GM18511 (cell line): ENCODE measurements at regions not wholly inside any gene's neighbourhood (a gene's known extent, or its start where the extent isn't known, plus 50 kb on each side); places are given as distances from the start of the nearest gene placed in this dataset.
A peak's percentile ranks its signal among the peaks of the same experiment; 100 is the strongest.

ENCODE experiments used
- ATAC-seq: cut with Tn5 transposase; IDR thresholded peaks from one replicate; pipeline ENCODE4 v1.9.1; 2021; ENCODE audit warnings: mild to moderate bottlenecking, moderate library complexity; ENCODE audit not compliant: unreplicated experiment

DNA sequence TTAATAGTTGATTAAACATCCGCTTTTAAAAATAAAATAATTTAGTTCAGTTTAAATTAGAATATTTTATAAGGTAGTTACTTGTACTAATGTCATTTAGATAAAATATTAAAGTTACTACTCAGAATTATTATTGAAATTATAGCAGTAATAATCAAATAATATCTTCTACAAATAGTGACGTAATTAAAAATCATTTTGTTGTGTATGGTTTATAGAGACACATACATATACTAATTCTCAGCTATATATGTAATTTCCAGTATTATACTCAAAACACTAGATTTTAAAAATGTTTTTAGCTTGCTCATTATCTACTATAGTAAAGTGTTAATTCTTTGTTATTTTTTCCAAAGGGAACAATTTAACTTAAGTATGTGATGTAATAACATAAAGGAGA is 435.2 kb upstream of the MANEA start:
- no peak for ATAC-seq

DNA sequence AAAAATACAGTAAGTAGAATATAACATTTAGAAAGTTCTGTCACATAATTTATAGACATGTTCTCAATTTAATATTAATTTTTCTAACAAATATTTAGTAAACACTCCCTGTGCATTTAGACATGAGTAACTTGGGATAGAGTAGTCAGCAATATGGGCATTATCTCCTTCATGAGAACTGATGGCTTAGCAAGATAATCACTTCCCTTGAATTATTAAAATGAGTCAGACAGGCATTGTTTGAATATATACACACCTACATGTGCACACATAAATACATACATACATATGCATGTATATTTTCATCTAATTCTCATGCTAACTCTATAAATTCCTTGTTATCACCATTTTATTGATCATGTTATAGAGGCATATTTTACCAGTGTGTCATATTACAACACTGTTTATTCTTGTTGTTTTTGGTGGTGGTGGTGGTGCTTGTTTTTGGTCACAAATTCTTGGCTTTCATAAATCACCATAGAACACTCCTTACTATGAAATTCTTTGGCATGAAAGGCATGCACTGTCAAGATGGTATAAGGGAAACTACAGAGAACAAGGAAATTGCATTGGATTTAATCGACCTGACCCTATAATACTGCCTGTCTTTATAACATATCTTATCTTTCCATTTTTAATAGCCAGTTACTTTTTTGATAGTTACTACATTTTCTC is 434.5 kb upstream of the MANEA start:
- ATAC-seq: no peak

DNA sequence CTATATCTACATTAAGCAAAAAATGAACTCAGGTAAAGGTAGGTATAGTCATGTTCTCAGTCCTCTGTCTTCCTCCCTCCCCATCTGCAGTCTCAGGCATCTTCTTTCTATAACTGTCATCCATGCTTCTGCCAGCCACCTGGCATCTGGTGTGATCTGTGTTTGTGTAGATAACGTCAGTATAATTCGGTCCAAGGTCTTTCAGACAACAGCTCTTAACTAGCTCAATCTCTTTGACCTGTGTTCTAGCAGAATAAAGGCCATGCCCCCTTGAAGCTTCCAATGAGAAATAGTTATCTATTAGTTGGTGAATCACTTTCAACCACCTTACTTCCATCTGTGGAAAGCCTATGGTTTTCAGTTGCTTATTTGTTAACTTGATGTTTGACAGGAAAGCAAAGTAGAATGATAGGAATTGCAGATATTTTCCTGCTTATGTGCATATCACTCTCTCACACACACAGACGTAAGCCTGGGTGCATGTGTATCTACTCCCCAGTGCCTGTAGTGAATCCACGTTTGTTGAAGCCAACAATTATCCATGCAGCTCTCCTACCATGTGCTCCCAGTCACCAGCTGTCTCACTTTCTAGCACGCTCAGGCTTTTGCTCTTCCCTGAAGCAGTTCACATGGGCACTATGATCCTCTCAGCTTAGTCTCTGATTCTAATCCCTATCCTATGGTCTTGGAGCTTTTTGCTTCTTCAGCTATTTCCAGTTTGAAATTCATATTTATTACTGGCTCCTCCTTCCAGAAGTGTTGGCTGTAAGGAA is 433.7 kb upstream of the MANEA start:
- no peak for ATAC-seq

DNA sequence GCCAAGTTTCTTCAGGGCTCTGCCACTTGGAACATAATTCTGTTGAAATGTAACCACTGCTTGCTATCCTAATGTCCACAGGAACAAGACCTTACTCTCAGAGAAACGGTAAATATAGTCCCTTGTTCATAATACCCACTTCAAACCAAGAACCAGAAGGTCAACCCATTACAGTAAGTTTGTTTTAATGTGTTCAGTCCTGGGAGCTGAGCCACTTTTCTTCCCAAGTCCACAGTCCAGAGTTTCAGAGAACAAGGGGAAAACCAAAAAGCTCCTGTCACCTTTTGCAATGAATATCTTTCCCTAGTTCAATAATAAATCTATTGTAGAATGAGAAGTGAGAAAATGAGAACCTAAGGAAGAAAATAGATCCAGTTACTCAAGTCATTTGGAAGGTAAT is 431.9 kb upstream of the MANEA start:
- no peak for ATAC-seq

DNA sequence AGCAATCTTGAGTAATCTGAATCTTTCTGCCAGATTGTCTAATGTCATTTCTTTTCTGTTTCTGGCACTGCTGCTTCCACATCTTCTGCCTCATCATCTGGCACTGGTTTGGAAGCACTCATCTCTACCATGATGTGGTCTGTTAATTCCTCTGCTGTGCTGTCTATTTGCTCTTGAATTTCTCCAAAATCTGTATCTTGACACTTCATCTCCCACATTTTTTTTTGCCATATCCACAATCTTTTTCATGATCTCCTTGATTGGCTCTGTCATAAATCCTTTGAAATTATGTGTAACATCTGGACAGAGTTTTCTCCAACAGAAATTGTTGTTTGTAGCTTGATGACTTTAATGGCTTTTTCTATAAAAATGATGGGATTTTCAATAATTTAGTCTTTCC is 417.8 kb upstream of the MANEA start:
- no peak for ATAC-seq

DNA sequence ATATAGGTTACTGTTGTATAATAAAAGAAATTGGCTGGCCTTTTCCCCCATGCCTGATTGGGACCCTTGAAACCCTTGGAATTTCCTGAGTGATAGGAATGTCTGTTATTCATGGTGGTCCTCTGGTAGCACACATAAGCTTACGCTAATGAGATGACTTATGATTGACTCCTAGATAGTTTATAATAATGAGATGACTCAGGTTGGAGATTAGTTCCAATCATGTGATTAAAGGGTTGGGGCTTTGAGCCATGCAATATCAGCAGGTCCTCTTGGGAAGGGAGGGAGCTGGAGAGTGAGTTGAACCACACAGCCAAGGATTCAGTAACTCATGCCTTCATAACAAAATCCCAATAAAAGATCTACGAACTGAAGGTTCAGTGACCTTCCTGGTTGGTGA is 407.6 kb upstream of the MANEA start:
- no peak for ATAC-seq

DNA sequence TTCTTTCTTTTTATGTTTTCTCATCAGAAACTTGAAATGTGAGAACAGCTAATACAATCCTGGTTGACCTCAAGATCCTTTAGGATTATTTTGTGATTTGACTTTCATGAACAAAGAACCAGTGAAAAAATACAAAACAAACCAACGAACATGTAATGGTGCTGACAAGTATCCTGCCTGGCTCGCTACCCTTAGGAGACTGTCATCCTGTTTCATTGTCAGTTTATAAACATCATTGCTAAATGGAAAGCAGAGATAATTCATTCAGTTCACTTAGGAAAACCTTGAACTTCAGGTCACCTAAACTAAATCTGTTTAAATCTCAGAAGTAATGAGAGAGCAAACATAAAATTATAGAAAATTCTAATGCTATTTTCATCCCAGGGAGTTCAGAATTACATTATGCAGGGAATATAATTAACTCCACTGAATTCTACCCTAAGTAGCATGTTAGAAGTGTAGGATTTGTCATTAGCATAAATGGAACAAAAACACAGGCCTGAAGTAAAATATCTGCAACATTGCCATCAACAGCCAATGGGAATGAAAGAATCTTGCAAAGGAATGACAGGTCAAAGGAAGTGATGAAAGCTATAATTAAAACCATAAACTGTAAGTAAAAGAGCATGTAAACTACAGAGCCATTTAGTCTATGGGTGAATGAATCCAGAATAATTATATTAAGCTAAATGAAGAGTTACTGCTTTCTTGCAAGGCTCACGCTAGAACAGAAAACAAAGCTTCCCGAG is 401.2 kb upstream of the MANEA start:
- ATAC-seq: no peak

DNA sequence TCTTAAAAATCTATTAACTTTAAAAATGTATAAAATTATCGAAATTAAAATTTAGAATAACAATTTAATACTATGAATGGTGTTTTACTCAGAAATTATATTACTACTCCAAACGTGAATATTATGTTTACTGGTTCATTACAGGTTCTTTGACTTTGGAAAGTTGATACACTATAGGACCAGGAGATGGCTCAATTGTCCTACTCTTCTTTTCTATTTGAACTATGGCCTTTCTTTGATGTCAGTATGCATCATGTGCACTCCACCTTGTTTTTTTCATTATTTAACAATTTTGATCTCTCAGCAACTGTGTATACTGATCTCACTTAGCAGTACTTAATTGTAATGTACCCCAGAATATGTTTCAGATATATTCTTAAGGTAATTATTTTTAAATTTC is 391.5 kb upstream of the MANEA start:
- ATAC-seq: no peak

DNA sequence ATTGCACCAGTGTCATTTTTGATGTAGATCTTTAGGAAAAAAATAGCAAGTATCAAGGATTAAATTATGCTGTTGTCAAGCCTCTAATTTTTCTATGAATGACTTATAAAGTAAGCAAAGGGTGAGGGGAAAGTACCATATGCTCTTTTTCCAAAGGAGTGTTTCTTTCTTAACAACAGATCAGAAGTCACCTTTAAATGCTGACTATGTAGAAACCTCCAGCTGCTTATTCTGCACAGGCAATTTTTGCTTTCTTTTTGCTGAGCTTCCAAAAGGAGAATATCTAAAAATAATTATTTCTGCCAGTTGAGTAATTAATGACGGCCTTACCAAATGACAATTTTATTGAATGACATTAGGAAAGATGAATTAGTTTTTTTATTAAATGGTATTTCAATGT is 390.6 kb upstream of the MANEA start:
- no peak for ATAC-seq

DNA sequence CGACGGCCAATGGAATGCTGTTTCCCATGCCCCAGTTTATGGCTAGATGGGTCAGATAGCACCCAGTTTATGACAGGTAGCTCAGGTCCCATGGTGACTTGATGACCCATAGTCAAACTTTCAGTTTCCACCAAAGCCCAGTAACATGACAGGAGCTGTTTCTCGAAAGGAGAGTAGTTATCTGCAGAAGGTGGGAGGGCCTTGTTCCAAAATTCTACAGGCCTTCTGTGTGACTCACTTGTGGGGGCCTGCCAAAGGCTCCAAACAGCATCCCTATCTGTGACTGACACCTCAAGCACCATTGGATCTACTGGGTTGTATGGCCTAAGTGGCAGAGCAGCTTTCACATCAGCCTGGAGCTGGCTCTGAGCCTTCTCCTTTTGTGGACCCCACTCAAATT is 379.7 kb upstream of the MANEA start:
- ATAC-seq: no peak

DNA sequence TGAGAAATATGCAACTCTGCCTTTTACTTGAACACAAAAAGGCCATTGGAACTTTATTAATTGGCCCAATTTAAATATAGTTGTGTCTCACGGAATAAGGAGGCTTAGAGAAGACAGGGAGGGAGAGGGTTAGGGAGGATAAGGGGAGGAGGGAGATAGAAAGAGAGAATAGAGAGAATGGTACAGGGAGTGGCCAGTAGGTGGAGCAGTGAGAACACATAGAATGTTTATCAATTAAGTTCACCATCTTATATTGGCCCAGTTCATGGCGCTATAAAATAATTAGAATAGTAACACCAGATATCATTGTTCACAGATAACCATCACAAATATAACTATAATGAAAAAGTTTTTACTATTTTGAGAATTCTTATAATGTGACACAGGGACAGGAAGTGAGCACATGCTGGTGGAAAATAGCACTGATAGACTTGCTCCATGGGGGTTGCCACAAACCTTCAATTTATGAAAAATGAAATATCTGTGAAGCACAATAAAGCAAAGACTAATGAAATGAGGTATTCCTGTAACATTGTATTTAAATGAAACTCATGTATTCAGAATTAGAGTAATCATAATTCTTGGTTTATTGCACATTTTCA is 374.1 kb upstream of the MANEA start:
- ATAC-seq: peak; percentile 98

DNA sequence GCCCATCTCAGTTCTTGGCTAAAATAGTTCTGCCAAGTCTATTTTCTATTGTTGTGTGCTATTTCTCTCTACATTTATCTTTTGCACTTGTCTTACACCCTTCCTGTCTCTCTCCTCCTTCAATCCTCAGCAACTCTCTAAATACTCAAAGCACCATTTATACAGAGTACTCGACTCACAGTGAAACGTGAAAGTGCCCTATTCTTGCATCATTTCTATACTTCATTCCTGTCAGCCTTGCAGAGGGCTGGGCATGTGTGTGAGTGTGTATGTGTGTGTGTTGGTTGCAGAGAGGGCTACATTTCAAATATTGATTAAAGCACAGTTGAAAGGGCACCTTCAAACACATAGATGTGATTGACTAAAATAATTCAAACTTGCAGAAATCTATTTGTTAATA is 373.2 kb upstream of the MANEA start:
- no peak for ATAC-seq

DNA sequence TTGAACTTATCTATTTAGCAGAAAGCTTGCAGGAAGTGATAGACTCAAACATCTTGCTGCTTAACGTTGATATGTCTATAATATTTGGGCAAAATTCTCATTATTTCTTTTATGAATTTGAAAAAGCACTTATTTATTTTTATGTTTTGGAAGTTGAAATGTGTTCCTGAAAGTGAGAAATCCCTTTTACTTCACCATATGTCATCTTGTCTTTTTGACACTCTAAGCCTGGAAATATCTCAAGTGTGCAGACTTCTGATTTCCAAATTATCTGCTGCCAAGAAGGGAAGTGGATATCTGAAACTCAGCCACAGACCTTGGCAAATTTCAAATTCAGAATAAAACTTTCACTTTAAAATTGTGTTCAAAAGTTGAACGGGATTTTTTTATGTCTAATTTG is 368.7 kb upstream of the MANEA start:
- no peak for ATAC-seq

DNA sequence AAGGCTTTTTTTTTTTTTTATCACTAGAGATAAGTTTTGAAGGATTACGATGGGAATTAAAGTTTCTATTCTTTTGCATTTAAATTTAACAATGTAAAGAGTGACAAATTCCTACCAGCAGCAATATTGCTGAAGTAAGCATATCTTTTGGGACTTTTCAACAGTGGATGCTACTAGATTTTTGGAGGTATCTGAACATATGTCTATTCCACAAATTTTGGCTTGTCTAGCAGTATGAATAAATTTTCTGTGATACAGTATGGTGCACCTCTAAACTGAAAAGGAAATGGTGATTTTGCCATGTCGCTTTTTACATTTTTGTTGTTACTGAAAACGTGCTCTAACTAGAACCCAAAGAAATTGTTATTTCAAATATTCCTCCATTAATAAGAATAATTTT is 368.3 kb upstream of the MANEA start:
- ATAC-seq: no peak

DNA sequence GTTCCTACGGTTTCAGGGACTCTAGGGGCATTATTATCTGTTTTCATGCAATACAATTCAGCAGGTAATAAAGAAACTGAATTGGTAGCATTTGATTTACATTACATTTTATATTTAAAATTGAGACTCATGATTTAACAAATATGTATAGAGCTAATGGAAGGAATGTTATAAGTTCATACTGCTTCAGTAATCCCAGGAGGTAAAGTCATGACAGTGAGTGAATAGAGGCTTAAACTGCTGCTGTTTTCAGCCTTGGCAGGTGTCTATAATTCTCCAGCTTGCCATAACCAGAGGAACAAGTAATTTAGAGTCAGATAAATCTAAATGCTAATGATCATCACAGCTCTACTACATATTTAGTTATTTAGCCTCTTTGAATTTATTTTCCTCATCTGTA is 360.8 kb upstream of the MANEA start:
- no peak for ATAC-seq

DNA sequence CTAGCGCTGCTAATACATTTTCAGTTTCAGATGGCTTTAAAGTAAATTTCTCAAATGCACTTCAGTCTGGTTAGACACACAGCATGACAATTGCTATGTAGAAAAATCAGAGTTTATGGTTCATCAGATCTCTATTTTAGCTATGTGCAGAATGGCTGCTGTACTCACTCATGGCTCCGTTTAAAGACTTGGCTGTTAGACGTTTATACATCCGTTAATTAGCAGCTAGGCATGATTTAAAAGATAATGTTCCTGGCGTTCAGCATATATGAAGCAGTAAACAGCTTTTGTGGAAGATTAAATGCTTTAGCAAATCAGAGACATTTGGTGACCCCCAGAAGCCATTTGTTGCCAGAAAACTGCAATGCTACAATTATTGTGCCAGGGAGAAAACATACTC is 350.0 kb upstream of the MANEA start:
- no peak for ATAC-seq

DNA sequence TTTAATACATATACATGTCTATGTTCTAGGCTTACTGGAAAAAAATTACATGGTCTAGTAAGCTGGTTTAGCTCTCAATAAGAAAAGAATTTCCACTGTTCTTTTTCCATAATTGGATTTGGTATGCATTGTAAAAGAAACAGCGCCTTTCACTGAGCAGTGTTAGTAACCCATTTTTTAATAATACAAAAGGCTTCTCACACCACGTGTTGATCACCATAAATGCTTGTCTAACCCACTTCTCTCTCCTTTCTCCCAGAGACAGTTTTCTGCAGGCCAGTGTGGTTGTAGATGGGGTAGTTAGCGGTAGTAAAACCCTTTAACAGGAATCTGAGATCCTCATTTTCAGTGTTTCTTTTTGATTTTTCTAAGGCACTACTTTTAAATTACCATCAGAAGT is 348.7 kb upstream of the MANEA start:
- ATAC-seq: no peak

DNA sequence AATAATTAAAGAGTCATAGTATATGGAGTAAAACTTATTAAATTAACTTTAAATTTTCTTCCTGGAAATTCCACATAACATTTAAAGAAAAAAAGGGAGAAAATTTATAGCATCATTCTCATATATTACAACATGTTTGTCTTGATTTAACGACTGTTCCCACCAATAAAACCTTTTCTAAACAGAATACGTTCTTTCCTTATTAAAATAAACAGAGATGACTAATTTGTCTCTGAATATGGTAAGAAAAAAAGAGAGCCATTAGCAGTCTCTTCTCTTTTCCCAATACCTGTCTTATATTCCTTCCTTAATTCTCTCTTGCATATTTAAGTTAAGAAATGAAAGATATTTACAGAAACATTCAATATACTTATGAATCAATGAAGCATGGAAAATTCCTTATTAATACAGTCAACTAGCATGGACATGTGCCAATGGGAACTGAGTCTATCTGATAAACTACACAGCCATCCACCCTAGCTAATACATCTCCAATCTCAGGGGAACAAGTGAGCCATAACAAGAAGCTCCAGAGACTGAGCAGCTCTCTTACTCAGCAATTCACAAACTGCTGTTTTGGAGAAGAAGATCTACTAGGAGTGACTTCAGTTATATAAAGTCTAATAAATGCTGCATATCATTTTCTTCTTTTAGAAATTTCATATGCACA is 347.1 kb upstream of the MANEA start:
- no peak for ATAC-seq

DNA sequence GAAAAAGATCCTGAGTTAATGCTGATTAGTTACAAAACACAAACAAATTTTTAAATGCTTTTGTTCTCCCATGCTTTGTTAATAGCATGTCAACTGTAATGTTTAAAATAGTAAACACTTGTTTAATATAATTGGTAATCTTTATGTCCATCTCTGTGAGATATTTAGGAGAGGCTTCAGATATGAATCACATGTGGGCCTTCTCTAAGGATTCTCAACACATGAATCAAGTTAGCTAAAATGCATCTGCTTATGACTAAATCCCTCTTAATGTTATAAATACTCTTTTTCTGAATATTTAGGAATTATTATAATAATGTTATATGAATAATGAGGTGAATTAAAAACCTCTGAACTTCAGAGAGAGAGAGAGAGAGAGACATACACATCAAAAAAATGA is 345.9 kb upstream of the MANEA start:
- ATAC-seq: no peak

DNA sequence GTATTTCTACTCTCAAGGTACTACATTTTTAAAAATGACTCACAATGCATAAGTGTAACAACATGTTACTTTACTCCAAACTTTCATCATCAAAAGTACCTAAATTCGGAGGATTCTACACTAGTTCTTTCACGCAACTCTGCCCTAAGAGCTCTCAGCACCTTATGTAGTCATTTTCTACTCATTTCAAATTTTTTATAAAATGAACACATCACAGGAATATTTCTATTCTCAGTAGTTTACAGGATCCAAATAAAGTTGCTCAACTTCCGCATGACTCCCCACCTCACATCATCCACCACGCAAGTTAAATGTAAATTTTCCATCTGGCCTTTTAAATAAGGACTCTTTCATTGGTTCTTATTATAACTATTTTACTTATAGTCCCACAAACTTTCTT is 344.9 kb upstream of the MANEA start:
- ATAC-seq: no peak

DNA sequence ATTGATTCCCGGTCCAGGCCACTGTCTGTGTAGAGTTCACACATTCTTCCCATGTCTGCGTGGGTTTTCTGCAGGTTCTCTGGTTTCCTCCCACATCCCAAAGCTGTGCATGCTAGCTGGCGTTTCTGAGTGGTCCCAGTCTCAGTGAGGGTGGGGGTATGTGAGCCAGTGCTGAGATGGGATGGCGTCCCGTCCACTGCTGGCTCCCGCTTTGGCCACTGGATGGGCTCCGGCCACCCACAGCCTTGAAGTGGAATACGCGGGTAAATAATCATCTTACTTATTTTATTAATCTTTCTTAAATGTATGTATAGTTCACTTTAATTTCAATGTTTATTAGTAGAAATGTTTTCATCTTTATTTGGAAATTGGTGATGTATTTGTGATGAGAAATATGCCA is 343.5 kb upstream of the MANEA start:
- no peak for ATAC-seq
